ENCODE measurements at regions not wholly inside any gene's neighbourhood (a gene's known extent, or its start where the extent isn't known, plus 50 kb on each side); places are given as distances from the start of the nearest gene placed in this dataset.
A peak's percentile ranks its signal among the peaks of the same experiment; 100 is the strongest.

DNA sequence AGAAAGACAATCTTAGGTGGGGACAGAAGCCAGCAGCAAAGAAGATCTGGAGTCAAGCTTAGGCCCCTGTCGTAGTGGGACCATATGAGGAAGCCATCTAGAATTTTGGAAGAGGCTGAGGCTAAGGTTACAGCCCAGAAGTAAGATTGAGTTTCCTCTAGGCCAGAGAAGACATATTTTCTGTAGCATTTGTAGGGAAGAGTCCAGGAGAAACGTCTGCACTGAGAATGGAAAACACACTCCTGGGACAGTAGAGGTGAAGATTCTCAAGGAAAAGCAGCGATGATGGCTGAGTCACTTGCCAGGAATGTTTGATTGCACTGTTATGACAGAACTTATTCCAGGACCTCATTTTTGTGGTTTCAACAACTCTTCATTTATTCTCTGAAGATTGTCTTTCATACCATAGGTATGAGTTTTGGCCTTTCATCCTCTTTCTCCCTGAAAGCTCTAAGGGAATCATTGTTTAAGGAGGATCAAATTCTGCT, 107.2 kb downstream of the GTPBP8 start:
- no peak for DNase-seq

DNA sequence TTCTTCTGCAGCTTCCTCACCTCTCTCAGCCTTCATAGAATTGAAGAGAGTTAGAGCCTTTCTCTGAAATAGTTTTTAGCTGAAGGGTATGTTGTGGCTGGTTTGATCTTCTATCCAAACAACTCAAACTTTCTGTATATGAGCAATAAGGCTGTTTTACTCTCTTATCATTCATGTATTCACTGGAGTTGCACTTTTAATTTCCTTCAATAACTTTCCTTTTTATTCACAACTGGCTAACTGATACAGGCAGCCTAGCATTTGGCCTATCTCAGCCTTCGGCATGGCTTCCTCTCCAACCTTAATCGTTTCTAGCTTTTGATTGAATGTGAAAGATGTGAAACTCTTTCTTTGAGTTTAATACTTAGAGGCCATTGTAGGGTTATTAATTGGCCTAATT, 109.3 kb downstream of the GTPBP8 start:
- no peak for DNase-seq

DNA sequence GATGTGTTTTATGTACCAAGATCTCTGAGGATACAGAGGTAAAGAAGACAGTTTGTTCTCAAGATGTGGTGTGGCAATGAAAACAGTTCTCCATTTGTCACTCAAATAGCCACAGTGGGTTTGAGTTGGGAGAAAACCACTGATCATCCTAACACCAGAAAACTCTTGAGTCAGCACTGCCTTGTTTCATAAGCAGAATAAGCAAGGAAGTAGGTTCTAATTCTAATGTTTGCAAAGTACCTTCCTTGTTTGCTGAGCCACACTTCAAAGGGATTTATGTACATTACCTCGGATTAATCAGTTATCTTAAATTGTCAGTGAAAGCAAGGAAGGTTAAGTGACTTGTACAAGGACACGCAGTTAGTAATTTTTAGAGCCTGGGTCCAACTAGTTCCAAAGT, 107.8 kb upstream of the BOC start:
- DNase-seq: no peak

DNA sequence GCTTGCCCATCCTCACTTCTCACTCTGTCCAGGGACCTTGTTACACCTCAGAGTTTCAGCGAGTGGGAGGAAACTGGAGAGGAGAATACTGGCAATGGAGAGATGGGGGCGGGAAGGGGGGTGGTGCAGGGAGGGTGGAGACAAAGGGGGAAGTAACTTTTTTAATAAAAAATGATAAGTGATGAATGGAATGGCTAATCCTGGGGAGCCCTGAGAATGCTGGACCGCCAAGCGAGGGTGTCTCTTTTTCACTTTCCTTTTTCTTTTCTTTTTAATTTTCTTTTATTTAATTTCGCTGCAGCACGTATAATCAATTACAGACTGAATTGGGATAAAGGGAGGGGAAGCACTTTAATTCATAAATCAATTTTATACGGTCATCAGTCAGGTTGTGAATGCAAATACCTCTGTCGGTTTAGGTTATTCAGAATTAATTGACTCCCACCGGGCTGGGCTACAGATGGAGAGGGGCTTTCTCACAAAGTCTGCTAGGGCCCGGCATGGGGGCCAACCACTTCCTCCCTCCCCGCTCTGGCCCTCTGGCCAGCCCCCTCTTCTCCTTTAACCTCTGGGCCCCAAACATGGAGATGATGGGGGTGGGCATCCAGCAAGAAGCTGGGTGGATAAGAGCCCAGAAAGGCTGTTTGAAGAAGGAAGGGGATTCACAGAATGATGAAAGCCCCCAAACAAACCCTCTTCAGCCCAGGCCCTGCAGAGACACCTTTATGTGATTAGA, 106.8 kb upstream of the BOC start:
- no peak for DNase-seq

DNA sequence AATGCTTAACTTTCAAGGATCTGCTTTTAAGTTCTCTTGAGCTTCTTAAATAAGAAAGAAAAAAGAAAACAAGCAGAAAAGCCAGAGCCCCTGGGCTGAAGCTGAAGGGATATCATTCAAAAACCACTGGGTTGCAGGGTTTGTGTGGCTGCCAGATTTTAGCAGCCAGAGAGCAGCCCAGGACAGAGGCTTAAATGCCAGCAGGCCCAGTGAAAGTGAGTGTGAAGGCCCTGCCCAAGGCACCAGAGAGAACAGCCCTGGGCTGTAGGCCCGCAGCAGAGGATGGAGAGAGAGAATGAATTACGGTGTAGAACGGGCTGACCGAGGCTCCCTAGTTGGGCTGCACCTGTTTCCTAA, 106.3 kb upstream of the BOC start:
- no peak for DNase-seq

DNA sequence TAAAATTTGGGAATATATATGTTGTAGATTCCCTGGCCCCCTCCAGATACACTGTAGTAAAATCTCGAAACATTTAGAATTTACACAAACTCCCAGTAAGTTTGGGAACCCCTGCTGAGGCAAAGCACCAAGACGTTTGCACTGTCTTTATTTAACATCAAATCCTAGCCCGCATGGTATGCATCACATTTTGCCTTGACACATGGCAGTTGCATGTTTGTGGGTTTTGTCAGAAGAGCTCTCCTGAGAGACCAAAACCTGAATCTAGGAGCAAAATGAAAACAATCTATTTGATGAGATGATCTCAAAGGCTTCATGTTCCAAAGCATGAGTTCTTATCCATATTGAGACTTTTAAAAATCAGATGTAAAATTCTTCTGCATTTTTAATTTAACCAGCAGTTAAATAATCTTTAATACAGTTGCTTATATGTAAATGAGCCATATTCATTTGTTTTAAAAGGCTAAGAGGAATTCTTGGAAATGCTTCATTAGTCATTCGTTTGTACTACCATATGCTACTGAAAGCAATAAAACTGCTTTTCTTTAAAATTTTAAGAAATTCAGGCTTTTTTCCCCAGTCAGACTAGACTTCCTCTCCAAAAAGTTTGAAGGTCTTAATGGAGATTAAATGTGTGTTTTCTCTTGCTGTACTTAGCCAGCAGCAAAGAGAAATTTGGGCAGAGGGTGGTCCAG, 105.2 kb upstream of the BOC start:
- no peak for DNase-seq

DNA sequence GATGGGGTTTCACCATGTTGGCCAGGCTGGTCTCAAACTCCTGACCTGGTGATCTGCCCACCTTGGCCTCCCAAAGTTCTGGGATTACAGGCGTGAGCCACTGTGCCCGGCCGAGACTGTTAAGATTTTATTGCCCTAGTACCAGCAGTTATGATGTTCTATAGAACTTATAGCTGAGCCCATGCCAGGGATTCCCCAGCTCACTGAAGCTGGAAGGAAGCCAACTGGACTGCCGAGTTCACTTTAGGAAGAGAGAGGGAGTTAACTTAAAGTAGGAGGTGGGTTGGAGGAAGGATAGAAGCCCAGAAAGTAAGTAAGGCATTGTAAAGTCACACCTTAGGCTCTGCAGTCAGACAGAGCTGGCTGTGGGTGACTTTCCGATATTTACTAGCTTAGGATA, 101.1 kb upstream of the BOC start:
- no peak for DNase-seq

DNA sequence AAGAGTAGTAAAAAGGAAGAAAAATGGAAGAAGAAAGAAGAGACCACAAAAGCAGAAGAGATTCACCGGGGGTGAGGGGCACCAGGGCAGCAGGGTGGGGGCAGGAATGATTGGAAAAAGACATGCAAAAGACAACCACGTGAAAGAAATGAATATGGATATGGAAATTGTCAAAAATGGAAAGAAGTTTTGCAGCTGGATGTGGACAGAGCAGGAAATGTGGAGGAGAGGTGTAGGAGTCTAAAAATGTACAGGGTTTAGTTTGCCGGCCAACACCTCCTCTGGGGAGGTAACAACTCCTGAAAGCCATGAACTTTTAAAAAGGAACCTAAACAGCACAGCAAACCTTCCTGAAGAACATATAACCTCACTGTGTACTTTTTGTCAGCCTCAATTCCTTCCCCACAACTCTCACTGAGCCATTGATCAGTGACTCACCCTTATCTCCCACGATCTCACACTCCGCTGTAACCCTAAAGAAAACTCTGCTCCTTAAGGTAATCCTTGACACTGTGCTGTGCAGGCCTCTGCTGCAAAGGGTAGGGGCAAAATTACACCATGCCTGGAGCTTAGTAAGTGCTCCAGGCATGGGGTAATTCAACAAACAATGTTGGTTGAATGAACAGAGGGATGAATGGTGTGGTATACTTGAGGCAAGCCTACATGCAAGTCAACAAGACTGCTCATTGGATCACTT, 100.2 kb upstream of the BOC start:
- no peak for DNase-seq

DNA sequence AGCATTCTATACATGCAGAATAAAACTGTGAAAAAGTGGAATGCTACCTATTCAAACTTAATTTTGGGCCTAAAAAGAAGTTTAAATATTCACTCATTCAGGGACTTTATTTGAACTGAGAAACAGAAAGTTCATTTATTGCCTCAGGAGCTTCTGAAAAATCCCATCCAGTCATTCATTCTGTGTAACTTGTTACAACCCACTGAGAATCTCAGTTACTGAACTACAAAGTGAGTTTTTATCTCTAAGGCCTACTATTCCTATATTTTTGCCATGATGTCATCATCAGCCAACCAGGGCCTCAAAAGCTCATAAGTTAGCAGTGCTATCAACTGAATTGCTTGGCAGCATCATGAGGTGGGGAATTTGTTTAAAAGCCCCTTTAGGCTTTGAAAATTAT, 98.0 kb upstream of the BOC start:
- no peak for DNase-seq

DNA sequence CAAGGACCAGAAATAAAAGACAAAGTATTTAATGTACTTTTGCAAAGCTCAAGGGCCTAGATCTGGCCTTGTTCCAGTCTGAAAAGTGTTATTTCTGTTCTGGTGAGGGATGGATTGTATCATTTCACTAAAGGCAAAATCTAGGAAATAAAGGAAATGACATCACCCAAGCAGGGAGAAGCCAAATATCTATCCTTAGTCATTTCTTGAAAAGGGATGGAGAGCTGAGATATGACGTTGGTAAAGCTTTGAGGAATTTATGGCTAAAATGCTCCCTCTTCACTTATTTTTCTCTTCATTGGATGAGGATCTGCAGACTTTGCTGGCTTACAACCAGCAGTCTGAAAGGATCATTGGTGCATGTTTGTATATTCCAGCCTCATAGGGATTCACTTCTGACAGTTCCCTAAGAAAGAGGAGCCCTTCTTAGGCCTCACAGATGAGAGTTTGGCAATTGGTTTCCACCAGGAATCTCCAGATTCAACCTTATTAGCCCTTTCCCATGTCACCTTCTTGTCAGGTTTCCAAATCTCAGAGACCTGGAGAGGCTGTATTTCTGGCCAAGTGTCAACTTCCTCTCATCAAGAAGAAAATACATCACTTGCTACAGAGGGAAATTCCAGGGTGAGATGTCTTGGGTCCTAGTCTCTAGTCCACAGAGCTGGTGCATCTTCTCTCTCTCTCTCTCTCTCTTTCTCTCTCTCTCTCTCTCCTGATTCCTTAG, 93.7 kb upstream of the BOC start:
- DNase-seq: no peak

DNA sequence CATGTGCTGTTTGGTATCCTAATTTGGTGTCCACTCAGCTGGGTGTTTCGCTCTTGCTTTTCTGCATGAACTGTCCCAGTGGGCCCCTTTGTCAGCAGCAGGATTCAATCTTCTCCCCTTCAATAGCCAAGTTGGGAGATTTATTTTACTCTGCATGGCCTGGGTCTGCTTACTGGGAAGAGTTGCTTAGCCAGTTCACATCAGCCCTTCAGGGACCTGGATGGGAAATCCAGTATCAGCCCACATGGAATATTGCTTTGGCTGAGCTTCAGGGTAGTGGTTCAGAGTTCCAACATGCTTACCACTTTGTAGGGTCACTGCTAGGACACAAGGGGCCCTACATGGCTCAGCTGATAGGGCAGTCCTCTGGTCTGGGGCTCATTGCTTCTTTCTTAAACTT, 93.0 kb upstream of the BOC start:
- DNase-seq: no peak

DNA sequence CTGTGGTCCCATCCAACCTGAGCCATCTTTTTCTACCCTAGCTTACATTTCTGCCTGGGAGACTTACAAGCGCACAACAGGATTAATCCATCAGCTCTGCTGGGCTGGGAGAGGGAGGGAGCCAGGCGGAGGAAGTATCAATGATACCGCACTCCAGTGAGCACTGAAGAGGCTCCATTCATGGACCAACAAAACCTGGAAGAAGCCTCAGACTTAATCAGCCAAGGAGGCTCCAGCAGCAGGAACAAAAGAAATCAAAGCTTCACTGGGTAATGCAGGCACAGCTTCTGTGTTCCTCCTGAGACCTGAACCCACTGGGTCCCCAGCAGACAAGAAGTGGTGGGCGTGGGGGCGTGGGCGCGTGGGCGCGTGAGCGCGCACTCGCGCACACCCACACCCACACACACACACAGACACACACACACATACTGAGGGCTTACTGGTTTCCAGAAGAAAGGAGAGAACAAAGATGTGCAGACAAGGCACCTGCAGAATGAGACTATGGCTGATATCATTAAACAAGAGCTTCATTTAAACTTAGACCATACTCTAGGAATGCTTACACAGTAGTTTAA, 87.0 kb upstream of the BOC start:
- DNase-seq: no peak

DNA sequence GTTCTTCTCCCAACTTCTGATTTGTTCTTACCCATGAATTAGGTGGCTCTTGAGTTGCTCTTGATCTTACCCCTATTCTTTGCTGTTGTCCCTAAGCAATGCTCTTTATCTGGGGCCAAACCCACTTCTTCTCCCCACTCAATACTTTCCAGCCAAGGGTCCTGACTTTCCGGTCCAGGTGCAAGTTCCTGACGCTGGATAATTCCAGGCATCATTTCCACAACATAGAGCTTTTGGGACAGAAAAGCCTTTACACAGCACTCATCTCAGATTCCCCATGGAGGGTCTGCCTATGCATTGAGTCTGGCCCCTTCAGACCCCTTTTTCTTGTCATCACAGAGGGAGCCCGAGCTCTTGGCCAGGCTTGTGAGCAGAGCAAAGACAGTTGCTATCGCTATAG, 85.4 kb upstream of the BOC start:
- no peak for DNase-seq

DNA sequence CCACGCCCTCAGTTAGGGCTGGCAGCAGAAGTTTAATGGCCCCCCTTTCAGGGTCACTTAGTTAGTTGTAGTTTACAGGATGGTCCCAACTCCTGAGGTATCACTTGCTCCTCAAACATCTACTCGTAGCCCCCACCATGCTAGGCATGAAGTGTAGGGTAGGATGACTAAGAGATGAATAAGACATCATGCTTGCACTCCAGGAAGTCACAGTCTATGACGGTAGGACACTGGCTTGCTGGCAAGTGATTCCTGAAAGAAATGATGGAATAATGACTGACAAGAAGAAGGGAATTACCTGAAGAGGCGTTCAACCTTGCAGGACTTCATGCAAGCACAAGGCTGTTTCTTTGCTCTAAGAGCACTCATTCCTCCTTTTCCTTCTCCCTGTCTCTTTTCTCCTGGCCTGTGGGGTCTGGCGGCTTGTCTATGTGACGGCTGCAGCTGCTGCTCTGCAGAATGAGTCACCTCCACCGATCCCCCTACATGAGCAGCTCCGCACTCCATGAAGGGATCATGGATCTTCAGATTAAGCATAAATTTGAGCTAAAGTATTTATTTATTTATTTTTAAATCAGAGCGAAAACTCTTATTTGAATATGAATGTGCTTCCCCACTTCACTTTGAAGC, 82.9 kb upstream of the BOC start:
- no peak for DNase-seq

DNA sequence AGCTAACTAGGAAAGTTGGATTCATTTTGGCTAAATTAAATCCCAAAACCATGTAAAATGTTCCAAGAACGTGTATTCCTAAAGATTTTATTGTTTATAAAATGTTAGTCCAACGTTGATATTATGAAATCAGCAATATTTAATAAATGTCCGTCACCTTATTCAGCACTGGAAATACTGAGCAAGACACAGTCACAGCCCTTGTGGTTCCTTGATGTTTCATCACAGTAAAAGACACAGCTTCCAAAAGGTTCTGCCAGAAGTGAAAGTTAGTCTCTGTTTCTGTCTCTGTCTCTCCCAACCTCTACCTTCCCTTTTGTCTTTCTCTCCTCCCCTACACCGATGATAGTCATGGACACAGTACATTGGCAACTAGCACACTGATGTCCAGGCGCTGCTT, 82.2 kb upstream of the BOC start:
- DNase-seq: no peak

DNA sequence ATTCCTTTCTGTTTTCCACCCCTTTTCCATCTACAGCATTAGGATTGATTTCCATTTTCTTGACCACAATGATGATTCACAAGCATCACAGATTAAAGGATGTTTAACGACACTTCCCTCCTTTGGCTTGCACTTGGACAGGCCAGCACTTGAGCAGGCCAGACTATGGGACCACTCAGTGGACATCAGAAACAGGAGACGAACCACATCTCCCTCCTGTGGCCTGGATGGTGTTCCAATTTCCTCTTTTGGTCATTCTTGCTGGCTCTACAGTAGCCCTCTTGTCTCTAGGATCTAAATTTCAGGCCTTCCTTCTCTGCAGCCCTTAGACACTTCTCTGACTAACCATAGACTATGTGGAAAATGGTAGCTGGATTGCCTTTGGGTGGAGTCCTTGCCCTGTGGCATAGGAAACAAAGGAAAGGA, 78.8 kb upstream of the BOC start:
- no peak for DNase-seq

DNA sequence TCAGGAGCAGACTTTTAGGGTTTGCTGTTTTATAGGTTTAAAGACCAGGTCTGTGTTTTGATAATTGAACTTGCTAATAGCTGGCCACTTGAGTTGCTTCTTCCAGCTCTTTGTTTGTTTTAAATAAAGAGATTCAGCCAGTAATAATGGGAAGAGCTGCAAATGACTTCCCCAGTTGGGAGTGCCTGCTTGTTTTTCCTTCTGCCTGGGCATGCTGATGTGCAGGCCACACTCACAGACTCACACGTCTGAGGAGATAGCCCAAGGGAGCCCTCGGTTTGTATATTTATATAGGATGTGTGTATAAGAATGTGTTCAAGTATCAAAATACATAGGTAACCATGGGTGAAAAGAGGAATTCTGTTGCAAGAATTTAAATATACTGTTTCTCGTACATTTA, 78.2 kb upstream of the BOC start:
- DNase-seq: no peak

DNA sequence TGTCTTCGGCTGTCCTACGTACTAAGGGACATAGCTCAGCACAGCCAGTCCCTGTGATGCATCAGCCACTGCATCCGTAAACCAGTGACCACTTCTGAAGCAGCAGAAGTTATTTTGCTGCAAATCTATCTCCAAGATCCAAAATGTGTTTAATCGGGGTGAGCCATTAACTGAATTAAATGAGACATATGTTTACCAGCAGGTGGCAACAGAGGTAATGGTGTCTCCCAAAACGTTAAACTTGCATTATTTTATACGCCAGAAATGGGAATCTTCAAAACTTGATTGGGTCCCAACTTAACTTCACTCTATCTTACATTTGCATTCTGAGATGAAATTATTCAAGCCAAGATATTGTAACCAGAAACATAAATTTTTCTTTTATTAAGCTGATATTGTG, 75.3 kb upstream of the BOC start:
- peak; percentile 19 for DNase-seq

DNA sequence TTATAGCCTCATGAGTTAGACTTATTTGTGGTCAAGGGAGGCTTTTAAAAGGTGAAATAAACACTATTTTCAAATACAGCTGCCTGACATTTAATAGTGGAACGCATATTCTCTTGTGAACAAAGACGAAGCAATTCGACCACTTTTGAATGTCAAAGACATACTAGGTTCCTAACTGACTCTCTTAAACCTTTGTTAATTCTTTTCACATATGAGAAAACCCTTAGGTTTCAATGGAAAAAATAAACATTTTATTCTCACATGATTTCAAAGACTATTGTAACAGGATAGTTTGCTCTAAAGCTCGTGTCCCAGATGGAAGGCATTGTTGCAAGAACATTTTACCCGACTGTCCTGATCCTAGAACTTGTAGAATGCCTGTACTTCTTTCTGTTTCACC, 74.8 kb upstream of the BOC start:
- no peak for DNase-seq

DNA sequence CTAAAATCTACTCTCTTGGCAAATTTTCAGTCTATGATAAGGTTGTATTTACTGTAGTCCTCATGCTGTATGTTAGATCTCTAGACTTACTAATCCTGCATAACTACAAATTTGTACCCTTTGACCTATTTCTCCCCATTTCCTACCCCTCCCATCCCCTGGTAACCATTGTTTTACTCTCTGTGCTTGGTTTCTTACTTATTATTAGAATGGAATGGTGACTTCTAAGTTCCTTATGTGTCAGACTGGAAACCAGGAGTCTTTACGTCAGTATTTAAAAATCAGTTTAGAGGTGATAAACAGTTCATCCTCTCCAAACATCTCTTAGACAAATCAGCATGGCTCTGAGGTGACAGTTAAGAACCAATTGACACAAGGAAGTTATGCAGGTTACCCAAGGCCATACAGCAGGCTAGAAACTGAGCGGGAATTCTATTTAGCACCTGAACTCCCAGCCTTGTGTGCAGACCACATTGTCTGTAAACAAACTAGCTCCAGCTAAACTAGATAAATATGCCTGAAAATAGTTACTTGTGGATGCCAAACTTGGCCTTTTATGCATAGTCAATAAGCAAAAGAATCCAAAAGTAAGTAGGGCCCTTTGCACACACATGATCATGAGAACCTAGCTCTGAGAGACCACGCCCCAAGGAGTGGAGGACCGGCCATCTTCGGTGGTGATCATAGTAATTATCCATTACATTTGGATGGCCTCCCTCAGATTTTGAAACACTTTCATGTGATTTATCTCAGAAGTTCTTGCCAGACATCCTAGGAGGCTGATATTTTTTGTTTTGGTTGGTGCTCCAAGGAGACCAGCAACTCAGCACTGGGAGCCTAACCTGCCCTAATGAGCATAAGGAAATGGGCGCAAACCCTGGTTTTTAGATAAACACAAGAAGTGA, 72.3 kb upstream of the BOC start:
- DNase-seq: no peak

DNA sequence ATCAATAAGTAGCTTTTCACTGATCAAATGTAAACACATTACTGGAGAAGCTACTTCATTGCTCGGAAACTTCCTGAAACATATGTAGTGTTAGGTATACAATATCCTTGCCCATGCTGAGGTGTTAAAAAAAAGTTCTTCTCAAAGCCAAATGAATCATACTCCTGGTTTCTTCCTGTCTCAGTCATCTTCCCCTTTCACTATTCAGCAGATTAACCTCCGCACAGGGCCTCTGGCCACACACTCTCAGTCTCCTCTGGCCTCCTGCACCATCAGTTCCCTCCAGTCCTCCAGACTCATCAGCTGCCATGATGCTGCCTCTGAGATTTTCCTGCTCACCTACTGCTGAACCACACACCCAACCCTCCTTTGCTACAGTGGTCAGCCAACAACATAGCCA, 70.5 kb upstream of the BOC start:
- no peak for DNase-seq

DNA sequence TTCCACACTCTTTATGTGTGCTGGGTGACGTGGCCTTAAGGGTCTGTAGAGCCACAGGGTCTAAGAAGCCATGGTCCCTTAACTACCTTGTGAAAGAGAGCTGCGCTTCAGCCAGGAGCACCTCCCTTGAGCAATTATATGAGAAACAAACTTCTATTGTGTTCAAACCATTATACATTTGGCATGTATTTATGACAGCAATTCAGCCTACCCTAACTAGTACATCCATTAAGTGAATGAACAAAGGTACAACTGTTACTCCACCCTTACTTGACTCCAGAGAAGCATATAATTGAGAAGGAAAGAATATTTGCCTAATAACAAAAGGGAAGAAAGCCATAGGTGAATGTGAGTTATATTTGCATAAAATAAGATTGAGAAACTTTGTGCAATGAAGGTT, 69.8 kb upstream of the BOC start:
- no peak for DNase-seq

Data from NCI-H146 (cell line).